IMR-90 (cell line): ENCODE measurements at regions not wholly inside any gene's neighbourhood (a gene's known extent, or its start where the extent isn't known, plus 50 kb on each side); places are given as distances from the start of the nearest gene placed in this dataset.

Experiments
- ATAC-seq: fragments of 200-7000 bp; cut with Tn5 transposase; 2 replicates; pipeline ENCODE4 v1.9.1; 2020; ENCODE audit warnings: low read depth, mild to moderate bottlenecking, moderate library complexity
- BruUV-seq: library from RNA; stranded (reverse); fragments of 400-500 nt; replicated peaks from 2 replicates; lab custom pipeline; 2021; lab: Mats Ljungman, UMichigan
- CTCF ChIA-PET: fragments of 300-600 bp; formaldehyde crosslinking; extraction: SDS; loops from one replicate; lab custom pipeline; 2021; ENCODE audit warnings: antibody characterized with exemption; lab: Yijun Ruan, JAX
- POLR2A ChIA-PET: fragments of 300-600 bp; sonication (Branson Sonifier 250); formaldehyde crosslinking; loops from one replicate; lab custom pipeline; 2022; ENCODE audit warnings: antibody characterized with exemption; ENCODE audit not compliant: unreplicated experiment; lab: Charles Lee
- DNase-seq: peaks from one replicate; pipeline ENCODE4 v3.0.0; 2013
- H2AFZ ChIP-seq: replicated peaks from 2 replicates; pipeline ENCODE3; 2013; ENCODE audit warnings: low read length, mild to moderate bottlenecking; ENCODE audit not compliant: poor library complexity
- H2AK5ac ChIP-seq: 2 replicates; pipeline ENCODE4 v1.6.1; 2013; ENCODE audit warnings: low read depth, low read length, inconsistent platforms
- H2AK9ac ChIP-seq: replicated peaks from 2 replicates; pipeline ENCODE3; 2013; ENCODE audit warnings: mild to moderate bottlenecking, low read depth, low read length, moderate library complexity; ENCODE audit not compliant: poor library complexity
- H2BK120ac ChIP-seq: 2 replicates; pipeline ENCODE4 v1.6.1; 2013; ENCODE audit warnings: low read depth, low read length, inconsistent platforms
- H2BK15ac ChIP-seq: 3 replicates; pipeline ENCODE4 v1.6.1; 2013; ENCODE audit warnings: low read depth, low read length, inconsistent platforms
- H2BK20ac ChIP-seq: 2 replicates; pipeline ENCODE4 v1.6.1; 2013; ENCODE audit warnings: low read depth, mild to moderate bottlenecking, inconsistent platforms, low read length, moderate library complexity
- H2BK5ac ChIP-seq: 2 replicates; pipeline ENCODE4 v1.6.1; 2013; ENCODE audit warnings: mild to moderate bottlenecking, low read depth, low read length, inconsistent platforms; ENCODE audit not compliant: poor library complexity, severe bottlenecking
- H3K14ac ChIP-seq: replicated peaks from 2 replicates; pipeline ENCODE4 v1.6.1; 2013; ENCODE audit warnings: low read depth, low read length, inconsistent platforms
- H3K18ac ChIP-seq: 2 replicates; pipeline ENCODE4 v1.6.1; 2013; ENCODE audit warnings: low read depth, low read length, control low read depth
- H3K23ac ChIP-seq: 2 replicates; pipeline ENCODE4 v1.6.1; 2013; ENCODE audit warnings: low read depth, low read length, inconsistent platforms
- H3K27ac ChIP-seq: 2 replicates; pipeline ENCODE4 v1.5.1; 2013; ENCODE audit warnings: mild to moderate bottlenecking, control low read depth, low read length; ENCODE audit not compliant: insufficient read depth
- H3K27me3 ChIP-seq: 2 replicates; pipeline ENCODE4 v1.6.1; 2013; ENCODE audit warnings: low read length; ENCODE audit not compliant: control insufficient read depth, insufficient read depth
- H3K36me3 ChIP-seq: 2 replicates; pipeline ENCODE4 v1.6.1; 2013; ENCODE audit warnings: low read length, mixed read lengths; ENCODE audit not compliant: control insufficient read depth, insufficient read depth
- H3K4ac ChIP-seq: 2 replicates; pipeline ENCODE4 v1.6.1; 2013; ENCODE audit warnings: low read depth, low read length, inconsistent platforms
- H3K4me1 ChIP-seq: 2 replicates; pipeline ENCODE4 v1.6.1; 2013; ENCODE audit warnings: low read length, mixed read lengths; ENCODE audit not compliant: control insufficient read depth, insufficient read depth
- H3K4me2 ChIP-seq: 2 replicates; pipeline ENCODE4 v1.6.1; 2013; ENCODE audit warnings: low read depth, mild to moderate bottlenecking, control low read depth, low read length, moderate library complexity
- H3K4me3 ChIP-seq: 2 replicates; pipeline ENCODE4 v1.5.1; 2013; ENCODE audit warnings: low read depth, mild to moderate bottlenecking, control low read depth, low read length, moderate library complexity; ENCODE audit not compliant: insufficient read depth
- H3K56ac ChIP-seq: 2 replicates; pipeline ENCODE4 v1.6.1; 2013; ENCODE audit warnings: low read length, inconsistent platforms; ENCODE audit not compliant: insufficient read depth; ENCODE audit errors: extremely low read depth
- H3K79me1 ChIP-seq, 2 experiments: 2 replicates each; pipeline ENCODE4 v1.6.1; 2013; ENCODE audit warnings: low read length in 2 of 2, inconsistent platforms in 1 of 2, low read depth in 1 of 2
- H3K9ac ChIP-seq: 2 replicates; pipeline ENCODE4 v1.6.1; 2013; ENCODE audit warnings: low read depth, low read length, control low read depth
- H3K9me1 ChIP-seq: 2 replicates; pipeline ENCODE4 v1.6.1; 2013; ENCODE audit warnings: low read length, inconsistent platforms; ENCODE audit not compliant: insufficient read depth
- H3K9me3 ChIP-seq: 2 replicates; pipeline ENCODE4 v1.6.1; 2013; ENCODE audit warnings: low read length; ENCODE audit not compliant: control insufficient read depth, insufficient read depth
- H4K20me1 ChIP-seq: 2 replicates; pipeline ENCODE4 v1.6.1; 2013; ENCODE audit warnings: low read length, inconsistent platforms; ENCODE audit not compliant: insufficient read depth
- H4K5ac ChIP-seq: 2 replicates; pipeline ENCODE4 v1.6.1; 2013; ENCODE audit warnings: mild to moderate bottlenecking, low read depth, low read length, control low read depth
- H4K8ac ChIP-seq, 2 experiments: 2 replicates each; pipeline ENCODE4 v1.6.1; 2013; ENCODE audit warnings: low read depth in 2 of 2, low read length in 2 of 2, control low read depth in 1 of 2, inconsistent platforms in 1 of 2
- H4K91ac ChIP-seq: 2 replicates; pipeline ENCODE4 v1.6.1; 2013; ENCODE audit warnings: low read depth, low read length, inconsistent platforms; ENCODE audit not compliant: insufficient read depth
- BHLHE40 ChIP-seq: fragments of 150-350 bp; IDR thresholded peaks from 2 replicates; pipeline ENCODE4 v1.6.1; 2016; ENCODE audit warnings: mild to moderate bottlenecking, low read depth, low read length
- CEBPB ChIP-seq: IDR thresholded peaks from 2 replicates; pipeline ENCODE4 v1.6.1; 2012; ENCODE audit warnings: low read depth, low read length, improper control_type of control experiment
- MXI1 ChIP-seq: IDR thresholded peaks from 2 replicates; pipeline ENCODE4 v1.6.1; 2012; ENCODE audit warnings: low read depth, mild to moderate bottlenecking, low read length, moderate library complexity, borderline replicate concordance
- RFX5 ChIP-seq: IDR thresholded peaks from 2 replicates; pipeline ENCODE4 v1.8.0; 2012; ENCODE audit warnings: low read depth, mild to moderate bottlenecking, low read length, moderate library complexity
- WGBS, 2 experiments: methylation state at CpG; one replicate each; pipeline versions ENCODE4 v1.1.5 to v1.1.7; 2013; ENCODE audit warnings: missing lambda C conversion rate in 2 of 2; ENCODE audit not compliant: insufficient read length in 1 of 2; ENCODE audit errors: extremely low coverage in 2 of 2; 5-methylcytosine and 5-hydroxymethylcytosine counted together
- dilution Hi-C: fragments of 300-500 bp; cut with HindIII; formaldehyde crosslinking; loops from one replicate; pipeline ENCODE4 v1.14.3; 2018; ENCODE audit warnings: low sequenced_read_pairs; ENCODE audit not compliant: unreplicated experiment
- in situ Hi-C: fragments of 300-500 bp; cut with MboI; formaldehyde crosslinking; loops from 3 replicates; pipeline ENCODE4 v1.14.3; 2019; ENCODE audit warnings: low sequenced_read_pairs, inconsistent platforms, mixed read lengths
- intact Hi-C: fragments of 100-400 bp; cut with micrococcal nuclease; formaldehyde crosslinking; loops from 2 replicates; pipeline ENCODE4 v1.10.0; 2022

DNA sequence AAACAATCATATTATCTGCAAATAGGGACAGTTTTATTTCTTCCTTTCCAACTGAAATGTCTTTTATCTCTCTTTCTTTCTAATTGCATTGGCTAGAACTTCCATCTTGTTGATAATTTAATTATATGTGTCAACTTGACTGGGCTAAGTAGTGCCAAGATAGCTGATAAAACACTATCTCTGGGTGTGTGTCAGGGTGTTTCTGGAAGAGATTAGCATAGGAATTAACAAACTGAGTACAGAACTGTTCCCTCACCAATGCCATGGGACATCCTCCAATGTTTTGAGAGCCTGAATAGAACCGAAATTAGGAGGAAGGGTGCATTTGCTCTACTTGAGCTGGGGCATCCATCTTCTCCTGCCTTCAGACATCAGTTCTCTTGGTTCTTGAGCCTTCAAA, 1027.2 kb downstream of the FAT4 start:
- no peak overlapping the region for H4K91ac ChIP-seq
- 60% methylated on average over 1 of the region's 1 CpG; no CpG with 5 or more reads in 1 of the 2 experiments for WGBS, 2 experiments
- no peaks in the 10 kb centered on the region for H4K20me1 ChIP-seq
- H4K5ac ChIP-seq, result no peak overlapping the region
- H3K4ac ChIP-seq, result no peak overlapping the region
- no TSS peak for BruUV-seq
- H2AK5ac ChIP-seq, result no peak overlapping the region
- no peaks in the 10 kb centered on the region for H3K27me3 ChIP-seq
- peak overlapping the region; percentile 63 for H2AFZ ChIP-seq
- H2AK9ac ChIP-seq, result peak overlapping the region; percentile 65
- no peak overlapping the region for H3K9ac ChIP-seq
- no peaks in the 10 kb centered on the region for H3K4me1 ChIP-seq
- H3K36me3 ChIP-seq, result no peaks in the 10 kb centered on the region
- no peak overlapping the region for H3K4me2 ChIP-seq
- no peak overlapping the region for H3K27ac ChIP-seq
- H4K8ac ChIP-seq, result no peak overlapping the region
- peaks cover 3% of the 10 kb centered on the region; the same call in 1 of the 2 replicates for H3K9me1 ChIP-seq
- DNase-seq, result no peak
- H3K18ac ChIP-seq, result no peak overlapping the region
- intact Hi-C loops (no loop called here), dilution Hi-C loops (no loop called here), in situ Hi-C loops (no loop called here)
- no peak overlapping the region for H3K4me3 ChIP-seq
- POLR2A ChIA-PET, result no interaction called here
- no peak overlapping the region for H3K23ac ChIP-seq
- no peaks in the 10 kb centered on the region for H3K9me3 ChIP-seq
- H2BK20ac ChIP-seq, result no peak overlapping the region
- no peaks in the 10 kb centered on the region for H3K79me1 ChIP-seq
- no peak overlapping the region for H2BK15ac ChIP-seq
- TF ChIP-seq RFX5 (no peak), BHLHE40 (no peak), CEBPB (no peak), MXI1 (no peak)
- no peak overlapping the region for H2BK5ac ChIP-seq
- CTCF ChIA-PET, result no interaction called here
- H3K56ac ChIP-seq, result no peak overlapping the region
- H3K14ac ChIP-seq, result no peak overlapping the region
- no peak overlapping the region for H2BK120ac ChIP-seq
- no peak for ATAC-seq
